Adrenal gland (tissue), 9 donors: ENCODE measurements at regions not wholly inside any gene's neighbourhood (a gene's known extent, or its start where the extent isn't known, plus 50 kb on each side); places are given as distances from the start of the nearest gene placed in this dataset.

ENCODE experiments used
- DNase-seq, 7 donors: peaks; one replicate each; pipeline ENCODE4 v3.0.0-alpha.2; 2019 to 2020
- H3K27ac ChIP-seq, 5 donors: fragments of 200-600 bp; sonication (generic) in 4 of 5; 1 replicate in 3 of 5; 2 replicates in 2 of 5; pipeline versions ENCODE4 v1.5.1 to v1.8.0; 2016 to 2020; ENCODE audit warnings: mild to moderate bottlenecking in 1 of 5
- H3K27me3 ChIP-seq: fragments of 200-600 bp; 2 replicates; pipeline ENCODE4 v1.8.0; 2021
- H3K36me3 ChIP-seq, 2 donors: fragments of 200-600 bp; replicated peaks in 1 of 2; 1 replicate in 1 of 2; 2 replicates in 1 of 2; pipeline versions ENCODE4 v1.5.1 to v1.8.0; 2018 to 2022
- H3K4me1 ChIP-seq, 2 donors: fragments of 200-600 bp; replicated peaks in 1 of 2; 1 replicate in 1 of 2; 2 replicates in 1 of 2; pipeline versions ENCODE4 v1.5.1 to v1.8.0; 2018 to 2021
- H3K4me3 ChIP-seq, 4 donors: fragments of 200-600 bp; sonication (generic) in 3 of 4; one replicate each; pipeline ENCODE4 v1.5.1; 2016 to 2018
- H3K9me3 ChIP-seq, 3 donors: fragments of 200-600 bp; sonication (generic) in 1 of 3; replicated peaks in 1 of 3; 1 replicate in 2 of 3; 2 replicates in 1 of 3; pipeline versions ENCODE4 v1.5.1 to v1.8.0; 2016 to 2021
- CTCF ChIP-seq, 6 experiments: fragments of 450-650 bp in 4 of 6; fragments of 200-600 bp in 2 of 6; sonication (generic) in 1 of 6; IDR thresholded peaks; 1 replicate in 5 of 6; 2 replicates in 1 of 6; pipeline versions ENCODE4 v1.5.1 to v1.8.0; 2016 to 2021; ENCODE audit warnings: antibody characterized with exemption in 6 of 6, mild to moderate bottlenecking in 2 of 6, moderate library complexity in 1 of 6
- POLR2A ChIP-seq, 2 donors: fragments of 450-650 bp; IDR thresholded peaks; one replicate each; pipeline ENCODE4 v1.6.1; 2017; ENCODE audit warnings: antibody characterized with exemption in 2 of 2, mild to moderate bottlenecking in 2 of 2, moderate library complexity in 1 of 2
- WGBS, 4 donors: extraction: QIAGEN DNeasy Blood & Tissue Kit in 2 of 4; methylation state at CpG; one replicate each; pipeline versions ENCODE4 v1.1.5 to v1.1.7; 2013 to 2017; 5-methylcytosine and 5-hydroxymethylcytosine counted together
- intact Hi-C, 2 donors: fragments of 100-400 bp; cut with DNase I; formaldehyde crosslinking; loops; one replicate each; pipeline versions ENCODE4 v1.14.1 to v1.15.0; 2022 to 2023
- donor health status: healthy with polysubstance abuse.
- donor health status: Bipolar disorder and iron deficiency.
- donor health status: DM: yes; HTN: yes; CAD: no.
- donor health status: DM: no; HTN: no; CAD: no.
- donor health status: DM: no; HTN: no; CAD: no.

GRCh38 chr6:90970672-90971071 is 383.8 kb upstream of the MAP3K7 start:
- Histone ChIP-seq H3K4me1 (no peaks in the 10 kb centered on the region), H3K9me3 (no peaks in the 10 kb centered on the region), H3K4me3 (no peak overlapping the region), H3K36me3 (no peaks in the 10 kb centered on the region), H3K27me3 (no peaks in the 10 kb centered on the region), H3K27ac (no peak overlapping the region)
- DNase-seq: no peak
- TF ChIP-seq CTCF (IDR thresholded peaks at IDR 0.05) (no peak), POLR2A (IDR thresholded peaks at IDR 0.05) (no peak)
- intact Hi-C loops: no loop called here

GRCh38 chr6:90967471-90967870 is 380.6 kb upstream of the MAP3K7 start:
- intact Hi-C loops: no loop called here
- Histone ChIP-seq H3K27ac (no peak overlapping the region), H3K9me3 (no peaks in the 10 kb centered on the region), H3K4me3 (no peak overlapping the region), H3K4me1 (no peaks in the 10 kb centered on the region), H3K27me3 (no peaks in the 10 kb centered on the region), H3K36me3 (no peaks in the 10 kb centered on the region)
- TF ChIP-seq CTCF (IDR thresholded peaks at IDR 0.05) (no peak), POLR2A (IDR thresholded peaks at IDR 0.05) (no peak)
- 77 to 95% (median 86%) methylated on average over 3 of the region's 3 CpGs for WGBS, 4 donors
- DNase-seq: no peak

- WGBS, 4 donors: 72 to 85% (median 82%) methylated on average over 2 of the region's 2 CpGs
- Histone ChIP-seq H3K27me3 (no peaks in the 10 kb centered on the region), H3K4me3 (no peak overlapping the region), H3K27ac (no peak overlapping the region), H3K36me3 (no peaks in the 10 kb centered on the region), H3K4me1 (no peaks in the 10 kb centered on the region), H3K9me3 (no peaks in the 10 kb centered on the region)
- no peak for DNase-seq
- intact Hi-C loops: no loop called here
- no peak for TF ChIP-seq POLR2A (IDR thresholded peaks at IDR 0.05)
- TF ChIP-seq CTCF (IDR thresholded peaks at IDR 0.05): no peak
Measured at GRCh38 chr6:90960324-90960723, 373.5 kb upstream of the MAP3K7 start.

- no peak for TF ChIP-seq CTCF (IDR thresholded peaks at IDR 0.05)
- TF ChIP-seq POLR2A (IDR thresholded peaks at IDR 0.05): no peak
- H3K27ac ChIP-seq: no peak overlapping the region
- H3K36me3 ChIP-seq: no peaks in the 10 kb centered on the region
- no peak for DNase-seq
- H3K4me1 ChIP-seq: no peaks in the 10 kb centered on the region
- H3K4me3 ChIP-seq: no peak overlapping the region
- WGBS, 4 donors: 84 to 92% (median 90%) methylated on average over 3 of the region's 3 CpGs
- peaks cover 0 to 5% (median 0%) of the 10 kb centered on the region in 3 donors for H3K9me3 ChIP-seq
- intact Hi-C loops: no loop called here
- no peaks in the 10 kb centered on the region for H3K27me3 ChIP-seq
Measured at GRCh38 chr6:90955246-90955645, 368.4 kb upstream of the MAP3K7 start.
